Adrenal gland (tissue), 5 donors: ENCODE measurements at regions not wholly inside any gene's neighbourhood (a gene's known extent, or its start where the extent isn't known, plus 50 kb on each side); places are given as distances from the start of the nearest gene placed in this dataset.

Experiments used
- CTCF ChIP-seq, 6 experiments: fragments of 450-650 bp in 4 of 6; fragments of 200-600 bp in 2 of 6; sonication (generic) in 1 of 6; IDR thresholded peaks; 1 replicate in 5 of 6; 2 replicates in 1 of 6; pipeline versions ENCODE4 v1.5.1 to v1.8.0; 2016 to 2021; ENCODE audit warnings: antibody characterized with exemption in 6 of 6, mild to moderate bottlenecking in 2 of 6, moderate library complexity in 1 of 6
- POLR2A ChIP-seq, 2 donors: fragments of 450-650 bp; IDR thresholded peaks; one replicate each; pipeline ENCODE4 v1.6.1; 2017; ENCODE audit warnings: antibody characterized with exemption in 2 of 2, mild to moderate bottlenecking in 2 of 2, moderate library complexity in 1 of 2
- donor health status: DM: no; HTN: no; CAD: no.

GRCh38 chr4:188532751-188533150, 393.5 kb downstream of the TRIML1 start:
- TF ChIP-seq POLR2A (IDR thresholded peaks at IDR 0.05) (no peak), CTCF (IDR thresholded peaks at IDR 0.05) (no peak)
